Peyer's patch (tissue), 4 donors: ENCODE measurements at regions not wholly inside any gene's neighbourhood (a gene's known extent, or its start where the extent isn't known, plus 50 kb on each side); places are given as distances from the start of the nearest gene placed in this dataset.

ENCODE experiments used
- POLR2A ChIP-seq, 2 donors: fragments of 450-650 bp; IDR thresholded peaks; one replicate each; pipeline ENCODE4 v1.5.1; 2017; ENCODE audit warnings: antibody characterized with exemption in 2 of 2, mild to moderate bottlenecking in 2 of 2, moderate library complexity in 2 of 2
- TF ChIP-seq, protein P1 (sequence below), 6 experiments: fragments of 450-650 bp in 4 of 6; fragments of 200-600 bp in 2 of 6; sonication (generic) in 1 of 6; IDR thresholded peaks; one replicate each; pipeline ENCODE4 v1.5.1; 2017 to 2019; ENCODE audit warnings: antibody characterized with exemption in 6 of 6, mild to moderate bottlenecking in 3 of 6, moderate library complexity in 1 of 6

DNA sequence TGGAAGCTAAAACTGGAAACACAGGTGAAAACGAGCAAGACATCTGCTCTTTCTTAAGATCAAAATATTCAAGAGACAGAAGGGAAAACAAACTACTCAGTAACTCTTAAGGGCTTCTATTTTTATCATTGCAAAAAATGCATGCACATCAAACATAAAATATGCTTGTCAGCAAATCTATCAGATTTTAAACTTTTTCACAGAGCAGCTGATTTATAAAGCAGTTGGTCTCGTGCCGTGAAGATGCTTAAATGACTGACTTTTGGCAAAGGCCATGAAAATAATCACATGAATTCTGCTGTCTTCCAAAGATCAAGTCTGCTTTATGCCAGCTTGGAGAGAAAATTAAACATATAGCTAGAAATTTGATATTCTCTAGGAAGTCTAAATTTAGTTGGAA lies 482.1 kb upstream of the HS3ST1 start:
- TF ChIP-seq POLR2A (IDR thresholded peaks at IDR 0.05) = no peak
- TF ChIP-seq, protein P1, sequence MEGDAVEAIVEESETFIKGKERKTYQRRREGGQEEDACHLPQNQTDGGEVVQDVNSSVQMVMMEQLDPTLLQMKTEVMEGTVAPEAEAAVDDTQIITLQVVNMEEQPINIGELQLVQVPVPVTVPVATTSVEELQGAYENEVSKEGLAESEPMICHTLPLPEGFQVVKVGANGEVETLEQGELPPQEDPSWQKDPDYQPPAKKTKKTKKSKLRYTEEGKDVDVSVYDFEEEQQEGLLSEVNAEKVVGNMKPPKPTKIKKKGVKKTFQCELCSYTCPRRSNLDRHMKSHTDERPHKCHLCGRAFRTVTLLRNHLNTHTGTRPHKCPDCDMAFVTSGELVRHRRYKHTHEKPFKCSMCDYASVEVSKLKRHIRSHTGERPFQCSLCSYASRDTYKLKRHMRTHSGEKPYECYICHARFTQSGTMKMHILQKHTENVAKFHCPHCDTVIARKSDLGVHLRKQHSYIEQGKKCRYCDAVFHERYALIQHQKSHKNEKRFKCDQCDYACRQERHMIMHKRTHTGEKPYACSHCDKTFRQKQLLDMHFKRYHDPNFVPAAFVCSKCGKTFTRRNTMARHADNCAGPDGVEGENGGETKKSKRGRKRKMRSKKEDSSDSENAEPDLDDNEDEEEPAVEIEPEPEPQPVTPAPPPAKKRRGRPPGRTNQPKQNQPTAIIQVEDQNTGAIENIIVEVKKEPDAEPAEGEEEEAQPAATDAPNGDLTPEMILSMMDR (IDR thresholded peaks at IDR 0.05) = no peak
